GM23338 (cell line): ENCODE measurements at regions not wholly inside any gene's neighbourhood (a gene's known extent, or its start where the extent isn't known, plus 50 kb on each side); places are given as distances from the start of the nearest gene placed in this dataset.

Experiments
- ATAC-seq: fragments of 200-7000 bp; cut with Tn5 transposase; 3 replicates; pipeline ENCODE4 v1.9.1; 2020
- DNase-seq: peaks from one replicate; pipeline ENCODE4 v3.0.0-alpha.2; 2015; ENCODE audit warnings: low spot score
- H2AFZ ChIP-seq: fragments of 200-600 bp; sonication (generic); 2 replicates; pipeline ENCODE4 v1.8.0; 2016; ENCODE audit warnings: antibody characterized with exemption, mild to moderate bottlenecking, moderate library complexity
- H3F3A ChIP-seq: fragments of 200-600 bp; sonication (generic); replicated peaks from 2 replicates; pipeline ENCODE4 v1.8.0; 2017; ENCODE audit warnings: antibody characterized with exemption, mixed run types, low read depth
- H3K27ac ChIP-seq: fragments of 200-600 bp; sonication (generic); 2 replicates; pipeline ENCODE4 v1.6.1; 2016; ENCODE audit warnings: low read depth
- H3K27me3 ChIP-seq: fragments of 200-600 bp; sonication (generic); 2 replicates; pipeline ENCODE4 v1.8.0; 2016; ENCODE audit warnings: mild to moderate bottlenecking, mixed run types, moderate library complexity; ENCODE audit not compliant: insufficient read depth
- H3K36me3 ChIP-seq: fragments of 200-600 bp; sonication (generic); 2 replicates; pipeline ENCODE4 v1.8.0; 2016; ENCODE audit warnings: mild to moderate bottlenecking; ENCODE audit not compliant: insufficient read depth
- H3K4me1 ChIP-seq: fragments of 200-600 bp; sonication (generic); 2 replicates; pipeline ENCODE4 v1.8.0; 2016; ENCODE audit warnings: mild to moderate bottlenecking, moderate library complexity; ENCODE audit not compliant: insufficient read depth
- H3K4me2 ChIP-seq: fragments of 200-600 bp; sonication (generic); 2 replicates; pipeline ENCODE4 v1.7.1; 2017; ENCODE audit warnings: mixed run types
- H3K4me3 ChIP-seq: fragments of 200-600 bp; sonication (generic); 2 replicates; pipeline ENCODE4 v1.6.1; 2016; ENCODE audit warnings: mixed run types
- H3K79me2 ChIP-seq: fragments of 200-600 bp; sonication (generic); replicated peaks from 2 replicates; pipeline ENCODE4 v1.8.0; 2017; ENCODE audit warnings: mild to moderate bottlenecking; ENCODE audit not compliant: insufficient read depth
- H3K9me2 ChIP-seq: fragments of 200-600 bp; sonication (generic); 2 replicates; pipeline ENCODE4 v1.8.0; 2017; ENCODE audit not compliant: insufficient read depth
- H4K20me1 ChIP-seq: fragments of 200-600 bp; sonication (generic); replicated peaks from 2 replicates; pipeline ENCODE4 v1.8.0; 2017; ENCODE audit warnings: mild to moderate bottlenecking; ENCODE audit not compliant: insufficient read depth
- H3K27ac Mint-ChIP-seq: 2 replicates; pipeline ENCODE4 v1.8.0; 2020; ENCODE audit warnings: inconsistent platforms, mild to moderate bottlenecking, moderate library complexity, mixed read lengths
- H3K27me3 Mint-ChIP-seq: 3 replicates; pipeline ENCODE4 v1.8.0; 2022; ENCODE audit warnings: low read depth, mild to moderate bottlenecking, moderate library complexity, mixed read lengths, inconsistent platforms; ENCODE audit not compliant: insufficient read depth, poor library complexity
- H3K36me3 Mint-ChIP-seq: 3 replicates; pipeline ENCODE4 v1.8.0; 2021; ENCODE audit warnings: low read depth, mild to moderate bottlenecking, inconsistent platforms, moderate library complexity, mixed read lengths
- H3K4me1 Mint-ChIP-seq: 3 replicates; pipeline ENCODE4 v1.8.0; 2020; ENCODE audit warnings: mild to moderate bottlenecking, inconsistent platforms, mixed read lengths
- H3K4me3 Mint-ChIP-seq: 3 replicates; pipeline ENCODE4 v1.8.0; 2021; ENCODE audit warnings: moderate library complexity, mild to moderate bottlenecking, inconsistent platforms, mixed read lengths
- H3K9me3 Mint-ChIP-seq: 3 replicates; pipeline ENCODE4 v1.8.0; 2020; ENCODE audit warnings: moderate library complexity, mild to moderate bottlenecking, inconsistent platforms, mixed read lengths
- CREB1 ChIP-seq: fragments of 250-450 bp; sonication (Bioruptor Pico); IDR thresholded peaks from 2 replicates; pipeline ENCODE4 v1.5.0; 2020; ENCODE audit warnings: low read depth, mild to moderate bottlenecking, moderate library complexity
- EZH2 ChIP-seq: fragments of 200-600 bp; sonication (generic); IDR thresholded peaks from one replicate; pipeline ENCODE4 v1.8.0; 2017; ENCODE audit warnings: antibody characterized with exemption, mild to moderate bottlenecking, low read depth; ENCODE audit not compliant: unreplicated experiment
- EZH2phosphoT487 ChIP-seq: fragments of 200-600 bp; sonication (generic); IDR thresholded peaks from one replicate; pipeline ENCODE4 v1.8.1; 2018; ENCODE audit warnings: antibody characterized with exemption; ENCODE audit not compliant: unreplicated experiment
- JUNB ChIP-seq: IDR thresholded peaks from one replicate; pipeline ENCODE4 v1.6.1; 2016; ENCODE audit warnings: antibody characterized with exemption; ENCODE audit not compliant: unreplicated experiment
- NANOG ChIP-seq: IDR thresholded peaks from 2 replicates; pipeline ENCODE4 v1.6.1; 2016; ENCODE audit warnings: antibody characterized with exemption, borderline replicate concordance
- POLR2AphosphoS5 ChIP-seq: IDR thresholded peaks from 2 replicates; pipeline ENCODE4 v1.6.1; 2016; ENCODE audit warnings: antibody characterized with exemption, low read depth
- STAT1 ChIP-seq: IDR thresholded peaks from one replicate; pipeline ENCODE4 v1.6.1; 2016; ENCODE audit warnings: antibody characterized with exemption; ENCODE audit not compliant: unreplicated experiment
- ZNF114 ChIP-seq: fragments of 250-450 bp; sonication (Bioruptor Pico); IDR thresholded peaks from 2 replicates; pipeline ENCODE4 v1.5.0; 2020; ENCODE audit warnings: mild to moderate bottlenecking, moderate library complexity
- ZNF331 ChIP-seq: fragments of 250-450 bp; sonication (Bioruptor Pico); IDR thresholded peaks from 2 replicates; pipeline ENCODE4 v1.5.0; 2020; ENCODE audit warnings: low read depth, mild to moderate bottlenecking, moderate library complexity
- TF ChIP-seq, protein P1 (sequence below), 2 experiments: fragments of 200-600 bp in 1 of 2; sonication (generic) in 1 of 2; conservative IDR thresholded peaks; 2 replicates each; pipeline versions ENCODE4 v1.5.1 to v1.6.1; 2016 to 2017; ENCODE audit warnings: antibody characterized with exemption in 2 of 2, low read depth in 2 of 2, mild to moderate bottlenecking in 2 of 2, moderate library complexity in 1 of 2
- TF ChIP-seq, protein P2 (sequence below): fragments of 250-450 bp; sonication (Bioruptor Pico); IDR thresholded peaks from 2 replicates; pipeline ENCODE4 v1.5.0; 2020; ENCODE audit warnings: mild to moderate bottlenecking, moderate library complexity

DNA sequence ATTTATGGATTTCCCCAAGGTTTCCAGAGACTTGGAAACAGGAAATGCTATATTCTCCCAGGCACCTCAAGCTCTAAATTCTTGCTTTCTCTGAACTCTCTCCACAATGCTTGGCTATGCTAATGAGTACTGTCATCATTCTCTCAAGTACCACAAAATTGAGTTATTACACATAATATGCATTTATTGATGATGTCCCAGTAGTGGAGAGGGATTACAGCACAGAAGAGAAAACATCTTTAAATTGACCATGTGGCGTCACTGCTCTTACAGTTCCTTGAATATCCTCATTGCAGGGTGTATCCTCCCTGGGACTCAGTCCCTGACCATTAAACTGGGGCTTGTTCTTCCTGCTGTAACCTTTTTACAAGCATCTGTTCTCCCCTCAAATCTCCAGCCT lies 681.1 kb upstream of the FANCL start (continued):
- TF ChIP-seq CREB1 (CRISPR knock-in tag) (no peak), POLR2AphosphoS5 (no peak), NANOG (no peak), ZNF331 (no peak)
- TF ChIP-seq, protein P1, sequence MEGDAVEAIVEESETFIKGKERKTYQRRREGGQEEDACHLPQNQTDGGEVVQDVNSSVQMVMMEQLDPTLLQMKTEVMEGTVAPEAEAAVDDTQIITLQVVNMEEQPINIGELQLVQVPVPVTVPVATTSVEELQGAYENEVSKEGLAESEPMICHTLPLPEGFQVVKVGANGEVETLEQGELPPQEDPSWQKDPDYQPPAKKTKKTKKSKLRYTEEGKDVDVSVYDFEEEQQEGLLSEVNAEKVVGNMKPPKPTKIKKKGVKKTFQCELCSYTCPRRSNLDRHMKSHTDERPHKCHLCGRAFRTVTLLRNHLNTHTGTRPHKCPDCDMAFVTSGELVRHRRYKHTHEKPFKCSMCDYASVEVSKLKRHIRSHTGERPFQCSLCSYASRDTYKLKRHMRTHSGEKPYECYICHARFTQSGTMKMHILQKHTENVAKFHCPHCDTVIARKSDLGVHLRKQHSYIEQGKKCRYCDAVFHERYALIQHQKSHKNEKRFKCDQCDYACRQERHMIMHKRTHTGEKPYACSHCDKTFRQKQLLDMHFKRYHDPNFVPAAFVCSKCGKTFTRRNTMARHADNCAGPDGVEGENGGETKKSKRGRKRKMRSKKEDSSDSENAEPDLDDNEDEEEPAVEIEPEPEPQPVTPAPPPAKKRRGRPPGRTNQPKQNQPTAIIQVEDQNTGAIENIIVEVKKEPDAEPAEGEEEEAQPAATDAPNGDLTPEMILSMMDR (conservative IDR thresholded peaks at IDR 0.05; ENCODE audit: low read depth in 2 of 2): no peak

DNA sequence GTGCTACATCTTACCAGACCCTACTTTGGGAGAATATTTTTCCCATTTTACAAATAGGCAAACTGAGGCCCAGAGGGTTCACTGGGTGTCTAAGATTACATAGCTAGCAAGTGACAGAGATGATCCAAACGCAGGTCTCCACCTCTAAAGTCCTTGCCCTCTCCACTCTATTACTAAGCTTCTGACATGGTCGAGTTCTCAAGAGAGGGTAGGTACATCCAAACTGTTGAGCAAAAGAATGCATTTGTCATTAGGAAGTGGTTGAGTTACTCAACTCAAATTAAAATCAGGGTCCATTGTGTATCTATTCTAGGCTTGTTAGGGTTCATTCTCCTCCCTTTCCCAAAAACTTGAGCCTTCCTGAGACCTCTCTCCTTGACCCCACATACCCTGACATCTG lies 680.6 kb upstream of the FANCL start:
- Mint-ChIP-seq H3K36me3 (no peaks in the 10 kb centered on the region), H3K4me3 (no peak overlapping the region), H3K9me3 (no peaks in the 10 kb centered on the region), H3K27me3 (no peaks in the 10 kb centered on the region), H3K4me1 (peaks cover 8% of the 10 kb centered on the region; the same call in 2 of the 3 replicates), H3K27ac (no peak overlapping the region)
- ATAC-seq (no peak), DNase-seq (no peak)
- no peak overlapping the region for H3K4me2 ChIP-seq
- peaks cover 4% of the 10 kb centered on the region; the same call in 1 of the 2 replicates for H3K9me2 ChIP-seq
- H3K4me3 ChIP-seq: no peak overlapping the region
- H3K27ac ChIP-seq: no peak overlapping the region
- no peaks in the 10 kb centered on the region for H4K20me1 ChIP-seq
- H3K27me3 ChIP-seq: no peaks in the 10 kb centered on the region
- H3K36me3 ChIP-seq: no peaks in the 10 kb centered on the region
- no peaks in the 10 kb centered on the region for H3F3A ChIP-seq
- H3K79me2 ChIP-seq: no peaks in the 10 kb centered on the region
- no peak for TF ChIP-seq STAT1
- no peak for TF ChIP-seq EZH2phosphoT487
- TF ChIP-seq JUNB: no peak
- TF ChIP-seq NANOG: no peak
- TF ChIP-seq EZH2: no peak
- TF ChIP-seq, protein P1 (conservative IDR thresholded peaks at IDR 0.05; ENCODE audit: low read depth in 2 of 2): no peak
- no peak for TF ChIP-seq ZNF331
- no peak for TF ChIP-seq CREB1 (CRISPR knock-in tag)
- no peak for TF ChIP-seq ZNF114 (CRISPR knock-in tag)
- TF ChIP-seq, protein P2, sequence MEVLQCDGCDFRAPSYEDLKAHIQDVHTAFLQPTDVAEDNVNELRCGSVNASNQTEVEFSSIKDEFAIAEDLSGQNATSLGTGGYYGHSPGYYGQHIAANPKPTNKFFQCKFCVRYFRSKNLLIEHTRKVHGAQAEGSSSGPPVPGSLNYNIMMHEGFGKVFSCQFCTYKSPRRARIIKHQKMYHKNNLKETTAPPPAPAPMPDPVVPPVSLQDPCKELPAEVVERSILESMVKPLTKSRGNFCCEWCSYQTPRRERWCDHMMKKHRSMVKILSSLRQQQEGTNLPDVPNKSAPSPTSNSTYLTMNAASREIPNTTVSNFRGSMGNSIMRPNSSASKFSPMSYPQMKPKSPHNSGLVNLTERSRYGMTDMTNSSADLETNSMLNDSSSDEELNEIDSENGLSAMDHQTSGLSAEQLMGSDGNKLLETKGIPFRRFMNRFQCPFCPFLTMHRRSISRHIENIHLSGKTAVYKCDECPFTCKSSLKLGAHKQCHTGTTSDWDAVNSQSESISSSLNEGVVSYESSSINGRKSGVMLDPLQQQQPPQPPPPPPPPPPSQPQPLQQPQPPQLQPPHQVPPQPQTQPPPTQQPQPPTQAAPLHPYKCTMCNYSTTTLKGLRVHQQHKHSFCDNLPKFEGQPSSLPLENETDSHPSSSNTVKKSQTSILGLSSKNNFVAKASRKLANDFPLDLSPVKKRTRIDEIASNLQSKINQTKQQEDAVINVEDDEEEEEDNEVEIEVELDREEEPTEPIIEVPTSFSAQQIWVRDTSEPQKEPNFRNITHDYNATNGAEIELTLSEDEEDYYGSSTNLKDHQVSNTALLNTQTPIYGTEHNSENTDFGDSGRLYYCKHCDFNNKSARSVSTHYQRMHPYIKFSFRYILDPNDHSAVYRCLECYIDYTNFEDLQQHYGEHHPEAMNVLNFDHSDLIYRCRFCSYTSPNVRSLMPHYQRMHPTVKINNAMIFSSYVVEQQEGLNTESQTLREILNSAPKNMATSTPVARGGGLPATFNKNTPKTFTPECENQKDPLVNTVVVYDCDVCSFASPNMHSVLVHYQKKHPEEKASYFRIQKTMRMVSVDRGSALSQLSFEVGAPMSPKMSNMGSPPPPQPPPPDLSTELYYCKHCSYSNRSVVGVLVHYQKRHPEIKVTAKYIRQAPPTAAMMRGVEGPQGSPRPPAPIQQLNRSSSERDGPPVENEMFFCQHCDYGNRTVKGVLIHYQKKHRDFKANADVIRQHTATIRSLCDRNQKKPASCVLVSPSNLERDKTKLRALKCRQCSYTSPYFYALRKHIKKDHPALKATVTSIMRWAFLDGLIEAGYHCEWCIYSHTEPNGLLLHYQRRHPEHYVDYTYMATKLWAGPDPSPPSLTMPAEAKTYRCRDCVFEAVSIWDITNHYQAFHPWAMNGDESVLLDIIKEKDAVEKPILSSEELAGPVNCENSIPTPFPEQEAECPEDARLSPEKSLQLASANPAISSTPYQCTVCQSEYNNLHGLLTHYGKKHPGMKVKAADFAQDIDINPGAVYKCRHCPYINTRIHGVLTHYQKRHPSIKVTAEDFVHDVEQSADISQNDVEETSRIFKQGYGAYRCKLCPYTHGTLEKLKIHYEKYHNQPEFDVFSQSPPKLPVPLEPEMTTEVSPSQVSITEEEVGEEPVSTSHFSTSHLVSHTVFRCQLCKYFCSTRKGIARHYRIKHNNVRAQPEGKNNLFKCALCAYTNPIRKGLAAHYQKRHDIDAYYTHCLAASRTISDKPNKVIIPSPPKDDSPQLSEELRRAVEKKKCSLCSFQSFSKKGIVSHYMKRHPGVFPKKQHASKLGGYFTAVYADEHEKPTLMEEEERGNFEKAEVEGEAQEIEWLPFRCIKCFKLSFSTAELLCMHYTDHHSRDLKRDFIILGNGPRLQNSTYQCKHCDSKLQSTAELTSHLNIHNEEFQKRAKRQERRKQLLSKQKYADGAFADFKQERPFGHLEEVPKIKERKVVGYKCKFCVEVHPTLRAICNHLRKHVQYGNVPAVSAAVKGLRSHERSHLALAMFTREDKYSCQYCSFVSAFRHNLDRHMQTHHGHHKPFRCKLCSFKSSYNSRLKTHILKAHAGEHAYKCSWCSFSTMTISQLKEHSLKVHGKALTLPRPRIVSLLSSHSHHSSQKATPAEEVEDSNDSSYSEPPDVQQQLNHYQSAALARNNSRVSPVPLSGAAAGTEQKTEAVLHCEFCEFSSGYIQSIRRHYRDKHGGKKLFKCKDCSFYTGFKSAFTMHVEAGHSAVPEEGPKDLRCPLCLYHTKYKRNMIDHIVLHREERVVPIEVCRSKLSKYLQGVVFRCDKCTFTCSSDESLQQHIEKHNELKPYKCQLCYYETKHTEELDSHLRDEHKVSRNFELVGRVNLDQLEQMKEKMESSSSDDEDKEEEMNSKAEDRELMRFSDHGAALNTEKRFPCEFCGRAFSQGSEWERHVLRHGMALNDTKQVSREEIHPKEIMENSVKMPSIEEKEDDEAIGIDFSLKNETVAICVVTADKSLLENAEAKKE (CRISPR knock-in tag): no peak
- no peak overlapping the region for H2AFZ ChIP-seq
- no peaks in the 10 kb centered on the region for H3K4me1 ChIP-seq
